Neuronal stem cell (in vitro differentiated cells): ENCODE measurements at regions not wholly inside any gene's neighbourhood (a gene's known extent, or its start where the extent isn't known, plus 50 kb on each side); places are given as distances from the start of the nearest gene placed in this dataset.

Experiments used
- DNase-seq: peaks from one replicate; pipeline ENCODE4 v3.0.0-alpha.2; 2013; ENCODE audit warnings: low spot score
- H2AFZ ChIP-seq: one replicate; pipeline ENCODE4 v1.6.1; 2013; ENCODE audit warnings: mild to moderate bottlenecking, low read length, inconsistent platforms
- H2AK5ac ChIP-seq: 2 replicates; pipeline ENCODE4 v1.6.1; 2013; ENCODE audit warnings: low read depth, mild to moderate bottlenecking, inconsistent platforms, low read length, moderate library complexity, mixed read lengths
- H2BK120ac ChIP-seq: 2 replicates; pipeline ENCODE4 v1.6.1; 2013; ENCODE audit warnings: low read depth, mild to moderate bottlenecking, inconsistent platforms, low read length, moderate library complexity, mixed read lengths
- H2BK12ac ChIP-seq: one replicate; pipeline ENCODE4 v1.6.1; 2013; ENCODE audit warnings: low read length, inconsistent platforms
- H2BK15ac ChIP-seq: 2 replicates; pipeline ENCODE4 v1.6.1; 2013; ENCODE audit warnings: mild to moderate bottlenecking, low read length, inconsistent platforms, mixed read lengths
- H2BK5ac ChIP-seq: one replicate; pipeline ENCODE4 v1.6.1; 2013; ENCODE audit warnings: inconsistent platforms, mild to moderate bottlenecking, low read length, moderate library complexity
- H3K14ac ChIP-seq: one replicate; pipeline ENCODE4 v1.6.1; 2013; ENCODE audit warnings: low read length, inconsistent platforms
- H3K18ac ChIP-seq: 2 replicates; pipeline ENCODE4 v1.6.1; 2013; ENCODE audit warnings: low read length, inconsistent platforms
- H3K23ac ChIP-seq: 2 replicates; pipeline ENCODE4 v1.6.1; 2013; ENCODE audit warnings: low read depth, mild to moderate bottlenecking, mixed read lengths, low read length, inconsistent platforms; ENCODE audit not compliant: poor library complexity
- H3K27ac ChIP-seq: replicated peaks from 3 replicates; pipeline ENCODE4 v1.5.1; 2013; ENCODE audit warnings: low read length, inconsistent platforms
- H3K27me3 ChIP-seq, 3 experiments: 2 replicates each; pipeline ENCODE4 v1.6.1; 2013; ENCODE audit warnings: low read length in 3 of 3, mild to moderate bottlenecking in 2 of 3, inconsistent platforms in 1 of 3, low read depth in 1 of 3, mixed read lengths in 1 of 3, moderate library complexity in 1 of 3; ENCODE audit not compliant: control insufficient read depth in 3 of 3, insufficient read depth in 3 of 3
- H3K36me3 ChIP-seq, 2 donors: replicated peaks in 1 of 2; 2 replicates each; pipeline ENCODE4 v1.6.1; 2013; ENCODE audit warnings: low read length in 2 of 2; ENCODE audit not compliant: control insufficient read depth in 2 of 2, insufficient read depth in 2 of 2
- H3K4ac ChIP-seq: 2 replicates; pipeline ENCODE4 v1.6.1; 2013; ENCODE audit warnings: inconsistent platforms, mild to moderate bottlenecking, low read length, moderate library complexity
- H3K4me1 ChIP-seq, 2 donors: 1 replicate in 1 of 2; 2 replicates in 1 of 2; pipeline ENCODE4 v1.6.1; 2013; ENCODE audit warnings: low read length in 2 of 2, low read depth in 1 of 2; ENCODE audit not compliant: control insufficient read depth in 2 of 2, insufficient read depth in 1 of 2
- H3K4me2 ChIP-seq: one replicate; pipeline ENCODE4 v1.6.1; 2013; ENCODE audit warnings: mild to moderate bottlenecking, low read length, inconsistent platforms; ENCODE audit not compliant: insufficient read depth, poor library complexity, severe bottlenecking
- H3K4me3 ChIP-seq, 2 donors: 2 replicates each; pipeline ENCODE4 v1.5.1; 2013; ENCODE audit warnings: low read length in 2 of 2, mild to moderate bottlenecking in 2 of 2, inconsistent platforms in 1 of 2, moderate library complexity in 1 of 2
- H3K79me1 ChIP-seq: one replicate; pipeline ENCODE4 v1.6.1; 2013; ENCODE audit warnings: low read depth, mild to moderate bottlenecking, inconsistent platforms, low read length, moderate library complexity
- H3K9ac ChIP-seq: one replicate; pipeline ENCODE4 v1.6.1; 2013; ENCODE audit warnings: mild to moderate bottlenecking, low read depth, low read length, inconsistent platforms; ENCODE audit not compliant: poor library complexity
- H3K9me3 ChIP-seq, 2 donors: replicated peaks in 1 of 2; 2 replicates each; pipeline versions ENCODE3 to v1.6.1; 2013; ENCODE audit warnings: low read length in 2 of 2, mild to moderate bottlenecking in 2 of 2, inconsistent platforms in 1 of 2, low read depth in 1 of 2, mixed read lengths in 1 of 2, moderate library complexity in 1 of 2; ENCODE audit not compliant: control insufficient read depth in 2 of 2, insufficient read depth in 1 of 2
- H4K8ac ChIP-seq: one replicate; pipeline ENCODE4 v1.6.1; 2013; ENCODE audit warnings: low read depth, mild to moderate bottlenecking, inconsistent platforms, low read length, moderate library complexity
- H4K91ac ChIP-seq: one replicate; pipeline ENCODE4 v1.6.1; 2013; ENCODE audit warnings: low read length, low read depth, mild to moderate bottlenecking, inconsistent platforms; ENCODE audit not compliant: poor library complexity
- WGBS, 2 donors: extraction: QIAGEN DNeasy Blood & Tissue Kit; methylation state at CpG; one replicate each; pipeline ENCODE4 v1.1.7; 2013; ENCODE audit warnings: missing lambda C conversion rate in 2 of 2, mixed read lengths in 1 of 2; ENCODE audit not compliant: insufficient read length in 2 of 2, insufficient replicate concordance in 1 of 2; ENCODE audit errors: extremely low coverage in 2 of 2; 5-methylcytosine and 5-hydroxymethylcytosine counted together

GRCh38 chr3:193029800-193030199 is 112.1 kb upstream of the MB21D2 start:
- no peak overlapping the region for H3K27ac ChIP-seq
- H4K91ac ChIP-seq, result no peak overlapping the region
- no peak overlapping the region for H2BK12ac ChIP-seq
- no peaks in the 10 kb centered on the region for H3K9me3 ChIP-seq
- no peaks in the 10 kb centered on the region for H3K79me1 ChIP-seq
- DNase-seq, result no peak
- H3K14ac ChIP-seq, result no peak overlapping the region
- H3K4me2 ChIP-seq, result no peak overlapping the region
- no peak overlapping the region for H2AK5ac ChIP-seq
- no peak overlapping the region for H3K4ac ChIP-seq
- no peak overlapping the region for H3K23ac ChIP-seq
- no peak overlapping the region for H2BK5ac ChIP-seq
- no peak overlapping the region for H3K4me3 ChIP-seq
- H3K27me3 ChIP-seq, result peaks cover 0 to 3% (median 0%) of the 10 kb centered on the region in 3 experiments
- no CpG with 5 or more reads among the region's 2 CpGs for WGBS, 2 donors
- peaks cover 0 to 7% of the 10 kb centered on the region in 2 donors for H3K4me1 ChIP-seq
- peaks cover 0 to 1% of the 10 kb centered on the region in 2 donors for H3K36me3 ChIP-seq
- no peak overlapping the region for H4K8ac ChIP-seq
- H2BK120ac ChIP-seq, result no peak overlapping the region
- no peak overlapping the region for H2AFZ ChIP-seq
- no peak overlapping the region for H2BK15ac ChIP-seq
- H3K9ac ChIP-seq, result no peak overlapping the region
- H3K18ac ChIP-seq, result no peak overlapping the region

DNA sequence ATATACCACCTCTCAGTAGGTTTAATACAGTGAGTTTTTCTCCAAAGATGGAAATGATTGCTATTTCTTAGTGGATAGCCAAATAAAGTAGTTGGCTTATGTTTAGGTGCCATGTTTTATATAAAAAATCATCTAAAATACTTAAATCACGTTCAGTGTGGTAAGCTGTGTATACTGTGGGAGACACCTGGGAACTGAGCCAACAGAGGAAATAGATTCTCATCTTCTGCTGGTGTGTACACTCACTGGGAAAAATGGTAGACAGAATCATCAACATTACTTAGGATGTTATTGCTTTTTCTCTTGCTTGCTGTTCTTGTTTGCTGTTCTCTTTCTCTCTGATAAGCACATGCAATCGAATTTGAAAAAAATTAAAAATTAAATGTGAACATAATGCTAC is 112.6 kb upstream of the MB21D2 start:
- no peak overlapping the region for H3K4me3 ChIP-seq
- H3K4me2 ChIP-seq, result no peak overlapping the region
- H2AK5ac ChIP-seq, result no peak overlapping the region
- H2BK12ac ChIP-seq, result no peak overlapping the region
- H3K9me3 ChIP-seq, result no peaks in the 10 kb centered on the region
- DNase-seq, result no peak
- no peak overlapping the region for H3K4ac ChIP-seq
- no peaks in the 10 kb centered on the region for H3K79me1 ChIP-seq
- H3K4me1 ChIP-seq, result peaks cover 0 to 7% of the 10 kb centered on the region in 2 donors
- H2AFZ ChIP-seq, result no peak overlapping the region
- no peak overlapping the region for H3K23ac ChIP-seq
- H4K91ac ChIP-seq, result no peak overlapping the region
- peaks cover 0 to 1% of the 10 kb centered on the region in 2 donors for H3K36me3 ChIP-seq
- no peak overlapping the region for H3K27ac ChIP-seq
- peaks cover 0 to 3% (median 0%) of the 10 kb centered on the region in 3 experiments for H3K27me3 ChIP-seq
- no CpG with 5 or more reads among the region's 2 CpGs for WGBS, 2 donors
- no peak overlapping the region for H4K8ac ChIP-seq
- H3K9ac ChIP-seq, result no peak overlapping the region
- no peak overlapping the region for H3K14ac ChIP-seq
- no peak overlapping the region for H2BK5ac ChIP-seq
- no peak overlapping the region for H3K18ac ChIP-seq
- no peak overlapping the region for H2BK15ac ChIP-seq
- H2BK120ac ChIP-seq, result no peak overlapping the region

DNA sequence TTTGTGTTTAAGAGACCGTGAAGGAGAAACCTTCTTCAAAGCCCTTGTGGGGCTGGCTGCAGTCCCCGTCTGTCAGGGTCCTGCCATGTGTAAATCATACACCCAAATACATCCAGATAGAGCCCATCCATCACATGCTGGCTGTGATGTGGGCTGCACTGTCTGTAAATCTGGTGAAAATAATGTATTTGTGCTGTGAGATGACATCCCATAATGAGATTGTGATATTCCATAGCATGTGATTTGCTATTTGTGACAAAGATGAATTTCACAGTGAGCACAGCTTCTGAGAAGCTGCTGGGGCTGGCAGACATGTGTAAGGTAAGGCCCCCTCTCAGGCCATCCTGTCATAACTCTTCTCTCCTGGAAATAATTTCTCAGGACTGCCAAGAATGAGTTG is 114.3 kb upstream of the MB21D2 start:
- peaks cover 0 to 3% (median 0%) of the 10 kb centered on the region in 3 experiments for H3K27me3 ChIP-seq
- H2BK5ac ChIP-seq, result no peak overlapping the region
- WGBS, 2 donors, result no CpG with 5 or more reads among the region's 2 CpGs
- H2BK120ac ChIP-seq, result no peak overlapping the region
- H4K8ac ChIP-seq, result no peak overlapping the region
- H3K14ac ChIP-seq, result no peak overlapping the region
- no peak overlapping the region for H2BK15ac ChIP-seq
- H3K9ac ChIP-seq, result no peak overlapping the region
- H3K9me3 ChIP-seq, result peaks cover 0 to under 1% of the 10 kb centered on the region in 2 donors
- no peak overlapping the region for H3K18ac ChIP-seq
- no peak overlapping the region for H2AFZ ChIP-seq
- no peak overlapping the region for H3K4me3 ChIP-seq
- no peak overlapping the region for H3K23ac ChIP-seq
- DNase-seq, result no peak
- no peak overlapping the region for H4K91ac ChIP-seq
- H2BK12ac ChIP-seq, result no peak overlapping the region
- no peak overlapping the region for H3K27ac ChIP-seq
- H3K4me2 ChIP-seq, result no peak overlapping the region
- no peak overlapping the region for H2AK5ac ChIP-seq
- peaks cover 0 to 7% of the 10 kb centered on the region in 2 donors for H3K4me1 ChIP-seq
- no peak overlapping the region for H3K4ac ChIP-seq
- H3K36me3 ChIP-seq, result peaks cover 0 to 1% of the 10 kb centered on the region in 2 donors
- no peaks in the 10 kb centered on the region for H3K79me1 ChIP-seq

- Histone ChIP-seq H2AFZ (no peak overlapping the region), H3K27me3 (no peaks in the 10 kb centered on the region), H3K4me1 (peaks cover 0 to 2% of the 10 kb centered on the region in 2 donors), H2BK120ac (no peak overlapping the region), H2AK5ac (no peak overlapping the region), H3K4me3 (no peak overlapping the region), H3K27ac (no peak overlapping the region), H3K23ac (no peak overlapping the region), H2BK15ac (no peak overlapping the region), H3K4ac (no peak overlapping the region), H2BK12ac (no peak overlapping the region), H2BK5ac (no peak overlapping the region), H3K18ac (no peak overlapping the region), H3K9ac (no peak overlapping the region), H3K36me3 (peaks cover 0 to 1% of the 10 kb centered on the region in 2 donors), H3K14ac (no peak overlapping the region), H3K9me3 (peaks cover 0 to 2% of the 10 kb centered on the region in 2 donors), H3K79me1 (no peaks in the 10 kb centered on the region), H3K4me2 (no peak overlapping the region), H4K91ac (no peak overlapping the region), H4K8ac (no peak overlapping the region)
- WGBS, 2 donors, result no CpG with 5 or more reads among the region's 7 CpGs
- DNase-seq, result no peak
Measured at GRCh38 chr3:193033226-193033780, 115.6 kb upstream of the MB21D2 start.
